PC-3 (cell line): ENCODE measurements at regions not wholly inside any gene's neighbourhood (a gene's known extent, or its start where the extent isn't known, plus 50 kb on each side); places are given as distances from the start of the nearest gene placed in this dataset.

Experiments
- EZH2 ChIP-seq: fragments of 300-600 bp; sonication (generic); IDR thresholded peaks from one replicate; pipeline ENCODE4 v1.6.1; 2017; ENCODE audit warnings: antibody characterized with exemption, mild to moderate bottlenecking, low read length; ENCODE audit not compliant: unreplicated experiment
- EZH2phosphoT487 ChIP-seq: fragments of 300-600 bp; sonication (generic); IDR thresholded peaks from 2 replicates; pipeline ENCODE4 v1.6.1; 2018; ENCODE audit warnings: mild to moderate bottlenecking, antibody characterized with exemption, low read length, borderline replicate concordance
- TF ChIP-seq, protein P1 (sequence below): fragments of 300-600 bp; sonication (generic); conservative IDR thresholded peaks from 2 replicates; pipeline ENCODE4 v1.5.1; 2017; ENCODE audit warnings: antibody characterized with exemption, low read depth, mild to moderate bottlenecking, low read length

- TF ChIP-seq EZH2 (no peak), EZH2phosphoT487 (no peak)
- TF ChIP-seq, protein P1, sequence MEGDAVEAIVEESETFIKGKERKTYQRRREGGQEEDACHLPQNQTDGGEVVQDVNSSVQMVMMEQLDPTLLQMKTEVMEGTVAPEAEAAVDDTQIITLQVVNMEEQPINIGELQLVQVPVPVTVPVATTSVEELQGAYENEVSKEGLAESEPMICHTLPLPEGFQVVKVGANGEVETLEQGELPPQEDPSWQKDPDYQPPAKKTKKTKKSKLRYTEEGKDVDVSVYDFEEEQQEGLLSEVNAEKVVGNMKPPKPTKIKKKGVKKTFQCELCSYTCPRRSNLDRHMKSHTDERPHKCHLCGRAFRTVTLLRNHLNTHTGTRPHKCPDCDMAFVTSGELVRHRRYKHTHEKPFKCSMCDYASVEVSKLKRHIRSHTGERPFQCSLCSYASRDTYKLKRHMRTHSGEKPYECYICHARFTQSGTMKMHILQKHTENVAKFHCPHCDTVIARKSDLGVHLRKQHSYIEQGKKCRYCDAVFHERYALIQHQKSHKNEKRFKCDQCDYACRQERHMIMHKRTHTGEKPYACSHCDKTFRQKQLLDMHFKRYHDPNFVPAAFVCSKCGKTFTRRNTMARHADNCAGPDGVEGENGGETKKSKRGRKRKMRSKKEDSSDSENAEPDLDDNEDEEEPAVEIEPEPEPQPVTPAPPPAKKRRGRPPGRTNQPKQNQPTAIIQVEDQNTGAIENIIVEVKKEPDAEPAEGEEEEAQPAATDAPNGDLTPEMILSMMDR: no peak
Measured at GRCh38 chr15:69538379-69538778, 85.8 kb downstream of the RPLP1 start.
